ENCODE measurements at regions not wholly inside any gene's neighbourhood (a gene's known extent, or its start where the extent isn't known, plus 50 kb on each side); places are given as distances from the start of the nearest gene placed in this dataset.

GRCh38 chr2:67050622-67051021 lies 346.5 kb upstream of the ETAA1 start:
- Histone ChIP-seq H4K5ac (ENCODE audit: low read depth, low read length) (no peak overlapping the region), H3K79me1 (ENCODE audit: low read depth in 1 of 2, low read length in 2 of 2) (no peaks in the 10 kb centered on the region), H4K8ac (ENCODE audit: low read depth in 2 of 2, low read length in 2 of 2) (no peak overlapping the region), H3K23ac (ENCODE audit: low read depth, low read length) (no peak overlapping the region), H3K18ac (ENCODE audit: low read depth, low read length) (peak overlapping the region; percentile 43; the same call in 1 of the 2 replicates), H3K4me3 (ENCODE audit: insufficient read depth, low read depth, low read length) (no peak overlapping the region), H3K4ac (ENCODE audit: low read depth, low read length) (no peak overlapping the region), H3K27me3 (ENCODE audit: control insufficient read depth, insufficient read depth, low read length) (no peaks in the 10 kb centered on the region), H3K14ac (replicated peaks; ENCODE audit: low read depth, low read length) (0 out of 2 replicates have a peak overlapping the region, but pooled peaks have one; percentile 21), H3K56ac (ENCODE audit: extremely low read depth, insufficient read depth, low read length) (no peak overlapping the region), H3K9ac (ENCODE audit: low read depth, low read length) (no peak overlapping the region), H3K27ac (ENCODE audit: insufficient read depth, low read length) (no peak overlapping the region), H2BK120ac (ENCODE audit: low read depth, low read length) (no peak overlapping the region), H3K4me1 (ENCODE audit: control insufficient read depth, insufficient read depth, low read length) (peaks cover 8% of the 10 kb centered on the region), H2BK15ac (ENCODE audit: low read depth, low read length) (no peak overlapping the region), H2BK20ac (ENCODE audit: low read depth, low read length) (no peak overlapping the region), H4K20me1 (ENCODE audit: insufficient read depth, low read length) (no peaks in the 10 kb centered on the region), H2AK9ac (replicated peaks; ENCODE audit: low read depth, low read length, poor library complexity) (no peak overlapping the region), H3K36me3 (ENCODE audit: control insufficient read depth, insufficient read depth, low read length) (no peaks in the 10 kb centered on the region), H2AFZ (replicated peaks; ENCODE audit: low read length, poor library complexity) (no peak overlapping the region), H3K9me1 (ENCODE audit: insufficient read depth, low read length) (no peaks in the 10 kb centered on the region), H3K9me3 (ENCODE audit: control insufficient read depth, insufficient read depth, low read length) (no peaks in the 10 kb centered on the region), H2BK5ac (ENCODE audit: low read depth, low read length, poor library complexity, severe bottlenecking) (no peak overlapping the region), H4K91ac (ENCODE audit: insufficient read depth, low read depth, low read length) (no peak overlapping the region), H3K4me2 (ENCODE audit: low read depth, low read length) (no peak overlapping the region), H2AK5ac (ENCODE audit: low read depth, low read length) (no peak overlapping the region)
- in situ Hi-C loops (cut with MboI; ENCODE audit: low sequenced_read_pairs), result no loop called here
- ChIA-PET POLR2A (ENCODE audit: unreplicated experiment) (no interaction called here), CTCF (no interaction called here)
- DNase-seq (peak; percentile 67), ATAC-seq (ENCODE audit: low read depth) (no peak)
- intact Hi-C loops (cut with micrococcal nuclease), result no loop called here
- TF ChIP-seq CEBPB (IDR thresholded peaks at IDR 0.05; ENCODE audit: low read depth, low read length), result peak; percentile 55
- no peak for TF ChIP-seq MAZ (IDR thresholded peaks at IDR 0.05; ENCODE audit: borderline replicate concordance, low read depth, low read length)
- dilution Hi-C loops (cut with HindIII; ENCODE audit: low sequenced_read_pairs, unreplicated experiment), result no loop called here
- 100% methylated on average over 1 of the region's 3 CpGs; no CpG with 5 or more reads in 1 of the 2 experiments for WGBS, 2 experiments (ENCODE audit: extremely low coverage in 2 of 2, insufficient read length in 1 of 2)
- BruUV-seq (replicated peaks), result no TSS peak

Measured in IMR-90 (cell line).